Right forelimb (tissue), 1 donor: ENCODE measurements at regions not wholly inside any gene's neighbourhood (a gene's known extent, or its start where the extent isn't known, plus 50 kb on each side); places are given as distances from the start of the nearest gene placed in this dataset.
A peak's percentile ranks its signal among the peaks of the same experiment; 100 is the strongest.

Experiments used
- DNase-seq: peaks from one replicate; pipeline ENCODE4 v3.0.0-alpha.2; 2018

GRCh38 chr15:37720267-37720666 is 214.2 kb upstream of the TMCO5A start:
- no peak for DNase-seq

- no peak for DNase-seq
Measured at GRCh38 chr15:37731146-37731746, 203.2 kb upstream of the TMCO5A start.

GRCh38 chr15:37733628-37734027 is 200.8 kb upstream of the TMCO5A start:
- DNase-seq: no peak

- DNase-seq: no peak
Measured at GRCh38 chr15:37740623-37741141, 193.8 kb upstream of the TMCO5A start.

- DNase-seq: no peak
Measured at GRCh38 chr15:37743826-37744225, 190.6 kb upstream of the TMCO5A start.

- DNase-seq: no peak
Measured at GRCh38 chr15:37744521-37744920, 189.9 kb upstream of the TMCO5A start.

- DNase-seq: no peak
Measured at GRCh38 chr15:37751401-37751800, 183.0 kb upstream of the TMCO5A start.

- no peak for DNase-seq
Measured at GRCh38 chr15:37756407-37756806, 178.0 kb upstream of the TMCO5A start.

- DNase-seq: no peak
Measured at GRCh38 chr15:37758412-37758811, 176.0 kb upstream of the TMCO5A start.

- DNase-seq: no peak
Measured at GRCh38 chr15:37764733-37765191, 169.7 kb upstream of the TMCO5A start.

GRCh38 chr15:37765786-37766185 is 168.7 kb upstream of the TMCO5A start:
- peak; percentile 48 for DNase-seq

- no peak for DNase-seq
Measured at GRCh38 chr15:37767841-37768455, 166.5 kb upstream of the TMCO5A start.

GRCh38 chr15:37771465-37771864 is 163.0 kb upstream of the TMCO5A start:
- DNase-seq: no peak

GRCh38 chr15:37773111-37773860 is 161.2 kb upstream of the TMCO5A start:
- no peak for DNase-seq

- no peak for DNase-seq
Measured at GRCh38 chr15:37774961-37775360, 159.5 kb upstream of the TMCO5A start.

GRCh38 chr15:37777006-37777405 is 157.4 kb upstream of the TMCO5A start:
- no peak for DNase-seq

- no peak for DNase-seq
Measured at GRCh38 chr15:37783290-37783689, 151.2 kb upstream of the TMCO5A start.

GRCh38 chr15:37788330-37788729 is 146.1 kb upstream of the TMCO5A start:
- DNase-seq: no peak

- DNase-seq: no peak
Measured at GRCh38 chr15:37788767-37789396, 145.6 kb upstream of the TMCO5A start.

- no peak for DNase-seq
Measured at GRCh38 chr15:37789397-37789786, 145.0 kb upstream of the TMCO5A start.

- no peak for DNase-seq
Measured at GRCh38 chr15:37789881-37790280, 144.6 kb upstream of the TMCO5A start.

- no peak for DNase-seq
Measured at GRCh38 chr15:37791693-37792092, 142.7 kb upstream of the TMCO5A start.

GRCh38 chr15:37792351-37792750 is 142.1 kb upstream of the TMCO5A start:
- DNase-seq: no peak
